ENCODE measurements at regions not wholly inside any gene's neighbourhood (a gene's known extent, or its start where the extent isn't known, plus 50 kb on each side); places are given as distances from the start of the nearest gene placed in this dataset.

DNA sequence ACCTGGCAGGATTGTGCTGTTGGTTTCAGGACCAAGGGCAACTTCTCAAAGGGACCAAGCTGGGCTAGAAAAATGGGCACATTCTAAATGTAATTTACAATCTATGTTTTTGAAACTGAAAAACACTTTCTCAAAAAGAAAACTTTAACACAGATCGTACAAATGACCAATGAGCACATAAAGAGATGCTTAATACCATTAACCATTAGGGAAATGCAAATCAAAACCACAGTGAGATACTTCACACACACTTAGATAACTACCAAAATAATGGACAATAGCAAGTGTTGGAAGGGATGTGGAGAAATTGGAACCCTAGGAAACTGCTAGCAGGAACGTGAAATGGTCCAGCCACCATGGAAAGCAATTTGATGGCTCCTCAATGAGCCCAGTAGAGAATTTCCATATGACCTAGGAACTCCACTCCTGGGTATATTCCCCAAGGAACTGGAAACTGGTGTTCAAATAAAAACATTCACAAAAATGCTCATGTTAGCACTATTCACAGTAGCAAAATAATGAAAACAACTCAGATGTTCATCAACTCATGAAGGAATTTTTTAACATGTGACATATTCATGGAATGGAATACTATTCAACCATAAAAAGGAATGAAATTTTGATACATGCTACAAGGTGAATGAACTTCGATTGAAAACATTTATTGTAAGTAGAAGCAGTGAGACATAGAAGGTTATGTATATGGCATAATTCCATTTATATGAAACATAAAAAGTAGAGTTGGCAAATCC is 288.3 kb upstream of the NR2F2 start:
- Mint-ChIP-seq H3K27me3 (peaks cover 73% of the 10 kb centered on the region), H3K27ac (no peak overlapping the region), H3K36me3 (ENCODE audit: low read depth) (no peaks in the 10 kb centered on the region), H3K4me1 (ENCODE audit: low read depth) (peaks cover 8% of the 10 kb centered on the region), H3K4me3 (no peak overlapping the region), H3K9me3 (no peaks in the 10 kb centered on the region)
- no peak for DNase-seq

DNA sequence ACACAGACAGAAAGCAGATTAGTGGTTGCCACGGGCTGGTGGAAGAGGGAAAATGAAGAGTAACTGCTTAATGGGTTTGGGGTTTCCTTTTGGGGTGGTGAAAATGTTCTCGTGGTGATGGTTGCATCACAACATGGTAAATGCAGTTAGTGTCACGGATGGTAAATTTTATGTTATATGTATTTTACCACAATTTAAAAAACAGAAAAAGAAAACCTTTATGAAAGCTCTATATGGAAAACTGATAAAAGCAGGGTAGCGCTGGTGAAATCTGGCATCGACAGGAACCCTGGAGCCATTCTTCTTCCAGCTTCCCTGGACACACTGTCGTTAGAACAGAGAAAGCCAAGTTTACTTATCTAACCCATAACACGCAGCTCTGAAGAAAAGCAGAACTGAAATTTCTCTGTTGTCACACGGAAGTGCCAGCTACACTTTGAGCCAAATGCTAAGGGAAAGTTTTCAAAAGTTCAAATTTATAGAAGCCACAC is 287.7 kb upstream of the NR2F2 start:
- DNase-seq, result no peak
- no peaks in the 10 kb centered on the region for H3K36me3 Mint-ChIP-seq (ENCODE audit: low read depth)
- H3K9me3 Mint-ChIP-seq, result no peaks in the 10 kb centered on the region
- H3K4me1 Mint-ChIP-seq (ENCODE audit: low read depth), result peaks cover 3% of the 10 kb centered on the region
- H3K27me3 Mint-ChIP-seq, result peaks cover 73% of the 10 kb centered on the region
- no peak overlapping the region for H3K4me3 Mint-ChIP-seq
- H3K27ac Mint-ChIP-seq, result no peak overlapping the region

DNA sequence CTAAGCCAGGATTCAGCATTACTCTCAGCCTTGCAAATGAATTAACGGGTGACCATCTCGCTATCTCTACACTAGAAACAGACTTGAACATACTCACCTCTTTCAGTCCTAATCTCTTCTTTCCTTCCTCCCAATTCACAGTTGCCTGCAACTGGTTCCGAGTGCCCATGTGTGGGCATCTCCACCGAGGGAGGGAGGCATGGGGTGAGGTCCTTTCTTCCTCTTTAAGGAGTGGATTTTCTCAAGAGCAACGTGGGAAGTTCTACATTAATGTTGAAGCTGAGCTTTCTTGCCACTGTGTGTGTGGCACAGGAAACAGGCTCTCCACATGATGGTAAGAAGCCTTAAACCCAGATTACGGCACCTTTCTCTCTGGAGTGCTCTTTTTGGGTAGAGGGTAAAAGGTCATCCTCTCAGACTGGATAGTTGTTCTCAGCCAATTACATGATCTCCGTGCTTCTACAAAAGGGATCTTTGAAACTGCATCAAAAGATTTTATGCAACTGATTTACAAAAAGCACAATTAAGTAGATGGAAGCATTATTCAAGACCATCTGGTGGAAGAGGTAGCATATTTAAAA is 286.8 kb upstream of the NR2F2 start:
- Mint-ChIP-seq H3K4me3 (no peak overlapping the region), H3K27ac (no peak overlapping the region), H3K4me1 (ENCODE audit: low read depth) (peaks cover under 1% of the 10 kb centered on the region), H3K36me3 (ENCODE audit: low read depth) (no peaks in the 10 kb centered on the region), H3K27me3 (peaks cover 75% of the 10 kb centered on the region), H3K9me3 (no peaks in the 10 kb centered on the region)
- no peak for DNase-seq

DNA sequence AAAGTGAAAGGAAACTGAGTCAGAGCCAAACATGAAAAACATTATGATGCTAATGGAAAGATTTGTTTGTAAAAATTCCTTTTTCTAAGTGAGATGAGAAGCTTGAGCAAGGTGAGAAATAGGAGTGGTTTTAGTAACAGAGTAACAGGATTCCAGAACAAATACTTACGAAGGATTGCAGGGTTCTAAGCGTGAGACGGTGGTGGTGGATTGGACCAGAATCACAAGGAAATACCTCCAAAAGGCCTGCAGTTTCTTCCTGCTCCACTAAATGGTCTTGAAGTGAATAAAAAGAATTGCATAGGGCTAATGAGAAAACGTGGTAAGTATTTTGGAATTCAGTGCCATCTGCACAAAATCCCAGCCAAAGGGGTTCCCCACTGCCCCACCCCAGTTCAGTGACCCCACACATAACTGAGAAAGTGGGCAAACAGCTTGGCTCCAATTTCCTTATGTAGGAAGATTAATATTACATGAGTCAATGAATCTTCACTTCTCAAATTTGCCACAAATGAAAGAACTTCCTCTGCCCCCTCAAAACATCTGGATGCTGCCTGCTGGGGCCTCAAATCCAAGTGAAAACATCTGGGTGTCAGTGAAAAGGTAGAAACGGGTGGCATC is 283.8 kb upstream of the NR2F2 start:
- H3K27me3 Mint-ChIP-seq, result peaks cover 75% of the 10 kb centered on the region
- no peak for DNase-seq
- no peaks in the 10 kb centered on the region for H3K4me1 Mint-ChIP-seq (ENCODE audit: low read depth)
- H3K4me3 Mint-ChIP-seq, result no peak overlapping the region
- no peak overlapping the region for H3K27ac Mint-ChIP-seq
- no peaks in the 10 kb centered on the region for H3K36me3 Mint-ChIP-seq (ENCODE audit: low read depth)
- no peaks in the 10 kb centered on the region for H3K9me3 Mint-ChIP-seq

DNA sequence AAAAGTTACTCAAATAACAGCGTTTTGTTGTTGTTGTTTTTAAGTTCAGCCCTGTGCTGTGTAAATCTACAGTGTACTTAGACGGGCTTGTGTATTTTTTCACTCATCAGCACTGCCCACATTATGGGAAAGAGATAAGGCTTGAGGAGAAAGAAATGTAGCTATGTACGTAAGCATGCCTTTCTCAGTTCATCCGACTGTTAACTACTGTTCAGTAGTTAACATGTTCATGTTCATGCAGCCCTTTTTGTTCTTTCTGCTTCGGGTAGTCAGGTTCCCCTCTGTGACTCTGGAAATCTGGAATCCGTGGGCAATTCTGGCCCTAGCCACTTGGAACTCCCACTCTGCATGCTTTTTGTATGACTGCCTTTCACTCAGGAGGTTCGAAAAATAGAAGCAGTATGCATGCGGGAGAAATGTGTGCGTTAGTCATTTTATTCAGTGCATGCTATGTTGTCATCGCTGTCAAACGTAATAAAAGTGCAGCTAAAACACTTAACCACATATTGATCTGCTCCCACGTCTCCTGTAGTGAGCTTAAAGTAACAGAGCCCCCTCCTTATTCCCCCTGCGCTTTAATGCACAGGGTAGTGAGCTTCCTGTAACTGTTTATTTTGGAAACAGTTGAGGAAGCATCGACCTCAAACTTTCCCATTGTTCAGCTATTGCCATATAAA is 283.1 kb upstream of the NR2F2 start:
- no peak for DNase-seq
- peaks cover 77% of the 10 kb centered on the region for H3K27me3 Mint-ChIP-seq
- no peaks in the 10 kb centered on the region for H3K36me3 Mint-ChIP-seq (ENCODE audit: low read depth)

DNA sequence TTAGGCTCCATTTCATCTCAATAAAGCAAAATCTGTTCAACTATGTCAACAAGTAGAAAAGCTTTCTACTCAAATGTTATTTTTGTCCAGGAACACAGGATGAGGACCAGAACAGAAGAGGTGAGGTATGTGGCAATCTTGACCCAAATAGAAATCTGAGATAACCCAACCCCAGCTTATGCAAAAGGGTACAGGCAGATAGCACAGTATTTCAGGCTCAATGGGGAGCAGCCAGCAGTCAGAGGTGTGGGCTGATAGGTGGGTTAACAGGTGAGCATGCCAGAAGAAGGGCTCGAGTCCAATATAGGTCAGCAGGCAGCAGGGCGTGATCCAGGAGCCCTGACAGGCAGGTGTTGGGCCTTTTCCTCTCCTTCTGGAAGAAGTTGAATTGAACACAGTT is 281.2 kb upstream of the NR2F2 start:
- Mint-ChIP-seq H3K4me1 (ENCODE audit: low read depth) (peaks cover 9% of the 10 kb centered on the region), H3K27ac (no peak overlapping the region), H3K27me3 (peaks cover 79% of the 10 kb centered on the region), H3K36me3 (ENCODE audit: low read depth) (no peaks in the 10 kb centered on the region), H3K4me3 (no peak overlapping the region), H3K9me3 (no peaks in the 10 kb centered on the region)
- no peak for DNase-seq

More for the DNA sequence above, 283.1 kb upstream of the NR2F2 start:
- H3K4me1 Mint-ChIP-seq (ENCODE audit: low read depth), result peaks cover under 1% of the 10 kb centered on the region
- H3K9me3 Mint-ChIP-seq, result no peaks in the 10 kb centered on the region
- no peak overlapping the region for H3K27ac Mint-ChIP-seq
- no peak overlapping the region for H3K4me3 Mint-ChIP-seq

DNA sequence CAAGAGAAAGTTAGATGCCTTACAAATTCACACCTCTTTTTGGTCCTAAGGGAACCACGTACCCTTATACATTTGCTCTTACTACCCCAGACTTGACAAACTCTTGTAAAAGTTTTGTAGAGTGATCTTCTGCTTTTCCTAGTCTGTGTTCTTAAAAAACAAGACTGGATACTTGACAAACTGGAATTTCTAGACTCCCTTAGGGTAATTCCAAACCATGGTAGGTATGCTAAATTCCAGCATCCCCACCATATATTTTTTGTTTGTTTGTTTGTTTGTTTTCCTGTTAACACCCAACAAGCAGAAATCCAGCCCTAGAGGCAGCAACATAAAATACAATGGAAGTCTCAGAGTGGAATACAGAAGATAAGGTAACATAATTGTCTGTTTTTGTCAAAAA is 280.7 kb upstream of the NR2F2 start:
- Mint-ChIP-seq H3K4me1 (ENCODE audit: low read depth) (peaks cover 9% of the 10 kb centered on the region), H3K9me3 (no peaks in the 10 kb centered on the region), H3K36me3 (ENCODE audit: low read depth) (no peaks in the 10 kb centered on the region), H3K27me3 (peaks cover 78% of the 10 kb centered on the region), H3K4me3 (no peak overlapping the region), H3K27ac (no peak overlapping the region)
- DNase-seq, result no peak

DNA sequence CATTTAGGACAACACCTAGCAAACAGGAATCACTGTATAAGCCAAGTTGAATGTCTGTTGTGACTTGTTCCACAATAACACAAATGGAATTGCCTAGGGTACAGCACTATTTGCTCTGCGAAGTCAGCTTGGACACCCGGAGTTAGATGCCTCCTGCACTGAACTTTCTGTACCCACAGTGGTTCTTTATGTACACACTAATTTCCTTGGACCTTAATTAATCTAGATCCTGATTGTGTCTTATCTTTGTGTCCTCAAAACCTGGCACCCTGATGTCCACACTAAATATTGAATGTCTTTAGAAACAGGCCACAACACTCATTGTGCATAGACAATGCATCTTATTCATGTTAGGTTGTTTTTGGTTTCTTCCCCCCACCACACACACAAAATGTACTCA is 278.9 kb upstream of the NR2F2 start:
- no peak overlapping the region for H3K4me3 Mint-ChIP-seq
- no peaks in the 10 kb centered on the region for H3K9me3 Mint-ChIP-seq
- H3K4me1 Mint-ChIP-seq (ENCODE audit: low read depth), result peaks cover 9% of the 10 kb centered on the region
- H3K27ac Mint-ChIP-seq, result no peak overlapping the region
- no peaks in the 10 kb centered on the region for H3K36me3 Mint-ChIP-seq (ENCODE audit: low read depth)
- H3K27me3 Mint-ChIP-seq, result peaks cover 81% of the 10 kb centered on the region
- DNase-seq, result no peak

DNA sequence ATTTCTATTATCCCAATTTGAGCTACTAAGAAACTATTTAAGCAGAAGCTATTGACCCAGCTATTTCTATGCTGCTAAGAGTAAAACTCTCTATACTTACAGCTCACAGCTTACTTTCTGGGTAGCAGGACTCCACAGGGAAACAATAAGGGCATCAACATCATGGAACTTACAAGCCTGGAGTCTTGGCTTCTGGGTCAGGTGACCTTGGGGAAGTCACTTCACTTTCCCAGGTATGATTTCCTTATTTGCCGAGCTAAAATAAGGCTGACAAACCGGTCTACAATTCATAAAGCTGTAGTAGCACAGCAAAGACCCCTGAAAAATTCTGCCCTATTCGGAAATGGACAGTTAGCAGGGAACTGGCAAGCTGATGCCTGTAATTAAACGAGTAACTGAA is 278.3 kb upstream of the NR2F2 start:
- no peaks in the 10 kb centered on the region for H3K9me3 Mint-ChIP-seq

DNA sequence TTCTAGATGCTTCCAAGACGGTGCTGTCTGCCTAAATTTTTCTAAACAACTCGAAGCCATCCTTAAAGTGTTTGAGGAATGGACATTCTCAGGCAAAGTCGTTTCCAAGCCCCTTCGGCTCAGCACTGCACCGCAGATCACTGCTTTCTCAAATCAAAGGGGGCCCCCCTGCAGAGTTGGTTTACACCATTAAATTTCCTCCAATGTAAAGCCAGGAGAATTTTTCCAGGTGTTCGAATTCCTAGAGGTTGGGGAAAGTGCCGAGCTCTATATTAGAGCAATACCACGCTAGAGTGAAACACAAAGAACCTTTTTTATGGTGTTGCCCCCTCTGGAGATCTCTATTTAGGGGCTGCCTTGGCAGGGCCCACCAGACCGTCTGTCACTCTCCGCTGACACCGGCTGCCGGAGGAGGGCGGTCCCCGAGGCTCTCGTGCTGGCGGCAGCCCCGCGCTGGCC is 277.9 kb upstream of the NR2F2 start:
- Mint-ChIP-seq H3K27ac (no peak overlapping the region), H3K4me1 (ENCODE audit: low read depth) (peaks cover 9% of the 10 kb centered on the region), H3K27me3 (peaks cover 80% of the 10 kb centered on the region), H3K36me3 (ENCODE audit: low read depth) (no peaks in the 10 kb centered on the region), H3K9me3 (no peaks in the 10 kb centered on the region), H3K4me3 (no peak overlapping the region)
- no peak for DNase-seq

More for the DNA sequence above, 278.3 kb upstream of the NR2F2 start:
- no peak overlapping the region for H3K27ac Mint-ChIP-seq
- H3K36me3 Mint-ChIP-seq (ENCODE audit: low read depth), result no peaks in the 10 kb centered on the region
- H3K27me3 Mint-ChIP-seq, result peaks cover 81% of the 10 kb centered on the region
- no peak overlapping the region for H3K4me3 Mint-ChIP-seq
- peaks cover 9% of the 10 kb centered on the region for H3K4me1 Mint-ChIP-seq (ENCODE audit: low read depth)
- DNase-seq, result no peak

DNA sequence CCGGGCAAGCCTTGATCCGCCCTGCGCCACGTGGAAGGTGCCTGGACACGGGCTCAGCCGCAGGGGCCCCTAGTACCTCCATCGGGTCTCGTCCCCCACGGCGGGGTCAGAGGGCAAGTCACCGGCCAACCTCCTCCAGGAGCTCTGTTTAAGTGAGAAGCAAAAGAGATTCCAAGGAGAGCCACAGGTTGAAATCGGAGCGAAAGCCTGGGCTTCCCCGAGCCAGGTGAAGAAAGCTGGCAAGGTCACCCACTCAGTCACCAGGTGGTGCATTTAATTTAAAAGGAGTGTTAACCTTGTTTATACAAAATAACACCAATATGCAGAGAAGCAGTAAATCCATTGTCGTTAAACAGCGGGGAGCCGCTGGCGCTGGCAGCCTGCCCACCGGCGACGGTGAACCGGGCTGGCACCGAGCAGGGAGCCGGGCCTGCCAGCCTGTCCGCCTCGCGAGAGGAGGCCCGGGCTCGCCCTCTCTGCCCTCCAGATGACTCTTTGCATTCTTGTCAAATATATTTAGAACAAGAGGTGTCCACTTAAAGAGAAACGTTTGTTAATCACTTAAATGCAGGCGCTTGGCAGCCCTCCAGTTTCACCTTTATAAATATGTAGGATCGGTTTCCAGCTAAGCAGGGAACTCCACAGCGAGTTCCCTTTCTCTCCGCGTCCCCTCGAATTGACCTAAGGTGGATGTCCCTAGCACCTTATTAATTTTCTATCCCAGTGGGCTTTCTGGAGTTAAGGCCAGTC is 277.3 kb upstream of the NR2F2 start:
- Mint-ChIP-seq H3K27me3 (peaks cover 77% of the 10 kb centered on the region), H3K27ac (no peak overlapping the region), H3K4me3 (peak overlapping the region; percentile 42), H3K36me3 (ENCODE audit: low read depth) (no peaks in the 10 kb centered on the region), H3K4me1 (ENCODE audit: low read depth) (peaks cover 9% of the 10 kb centered on the region), H3K9me3 (no peaks in the 10 kb centered on the region)
- DNase-seq, result no peak

DNA sequence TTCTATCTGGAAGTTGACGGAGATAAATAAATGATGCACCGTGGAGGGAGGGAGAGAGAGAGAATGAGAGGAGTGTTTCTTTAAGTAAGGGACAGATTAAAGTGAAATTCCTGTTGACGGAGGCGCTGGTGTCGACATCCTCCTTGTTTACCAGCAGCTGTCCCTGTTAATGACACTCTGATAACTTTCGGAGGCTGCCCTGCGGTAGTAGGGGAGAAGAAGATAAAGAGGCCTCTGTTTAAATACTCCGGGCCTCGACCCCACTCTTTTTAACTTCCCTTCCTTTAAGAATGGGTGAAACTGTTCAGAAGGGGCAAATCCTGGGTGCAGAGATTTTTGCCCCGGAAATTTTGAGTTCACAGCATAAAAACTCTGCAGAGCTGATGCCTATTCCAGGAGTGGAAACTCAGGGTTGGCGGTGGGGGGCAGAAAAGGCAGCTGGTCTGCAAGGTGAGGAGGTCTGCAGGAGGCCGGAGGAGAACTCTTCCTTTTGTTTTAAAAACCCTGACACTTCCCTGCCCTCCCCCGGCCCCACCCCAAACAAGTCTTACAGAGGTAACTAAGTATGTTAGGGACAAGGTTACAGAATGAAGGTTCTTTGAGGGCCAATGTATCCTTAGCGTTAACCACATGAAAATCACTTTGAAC is 276.6 kb upstream of the NR2F2 start:
- DNase-seq, result no peak
- Mint-ChIP-seq H3K4me1 (ENCODE audit: low read depth) (peaks cover 12% of the 10 kb centered on the region), H3K27ac (no peak overlapping the region), H3K4me3 (peak overlapping the region; percentile 15), H3K9me3 (no peaks in the 10 kb centered on the region), H3K36me3 (ENCODE audit: low read depth) (no peaks in the 10 kb centered on the region), H3K27me3 (peaks cover 74% of the 10 kb centered on the region)

DNA sequence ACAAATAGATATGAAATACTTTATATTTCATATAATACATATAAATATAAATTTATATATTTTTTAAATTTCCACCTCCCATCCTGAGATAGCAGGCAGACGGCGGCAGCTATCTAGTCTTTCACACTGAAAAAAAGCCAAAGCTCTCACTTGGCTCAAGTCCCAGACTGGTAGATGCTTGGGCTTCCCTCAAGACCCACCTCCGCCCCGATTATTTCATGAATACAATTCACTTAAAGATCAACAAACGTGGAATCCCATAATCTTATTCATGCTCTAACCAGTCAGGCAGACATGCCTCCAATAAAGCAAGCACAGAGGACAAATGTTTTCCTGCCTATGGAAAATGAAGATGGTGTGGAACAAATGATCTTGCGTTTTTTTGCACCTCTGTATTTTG is 275.9 kb upstream of the NR2F2 start:
- no peak for DNase-seq
- Mint-ChIP-seq H3K4me3 (no peak overlapping the region), H3K27me3 (peaks cover 66% of the 10 kb centered on the region), H3K36me3 (ENCODE audit: low read depth) (no peaks in the 10 kb centered on the region), H3K27ac (no peak overlapping the region), H3K9me3 (no peaks in the 10 kb centered on the region), H3K4me1 (ENCODE audit: low read depth) (peaks cover 12% of the 10 kb centered on the region)
